Left ventricle myocardium inferior (tissue), 1 donor: ENCODE measurements at regions not wholly inside any gene's neighbourhood (a gene's known extent, or its start where the extent isn't known, plus 50 kb on each side); places are given as distances from the start of the nearest gene placed in this dataset.

Experiments
- DNase-seq: peaks from one replicate; pipeline ENCODE4 v3.0.0-alpha.2; 2020
- H3K27ac ChIP-seq: fragments of 200-600 bp; replicated peaks from 2 replicates; pipeline ENCODE4 v1.8.0; 2021
- H3K27me3 ChIP-seq: fragments of 200-600 bp; 2 replicates; pipeline ENCODE4 v1.8.0; 2021; ENCODE audit warnings: low read depth
- H3K36me3 ChIP-seq: fragments of 200-600 bp; 2 replicates; pipeline ENCODE4 v1.8.0; 2021
- H3K4me1 ChIP-seq: fragments of 200-600 bp; 2 replicates; pipeline ENCODE4 v1.8.0; 2021
- H3K4me3 ChIP-seq: fragments of 200-600 bp; 2 replicates; pipeline ENCODE4 v1.8.0; 2021; ENCODE audit warnings: mild to moderate bottlenecking, moderate library complexity
- H3K9me3 ChIP-seq: fragments of 200-600 bp; replicated peaks from 2 replicates; pipeline ENCODE4 v1.8.0; 2021
- intact Hi-C: fragments of 100-400 bp; cut with micrococcal nuclease; formaldehyde crosslinking; loops from one replicate; pipeline ENCODE4 v1.11.0; 2022
- TF ChIP-seq, protein P1 (sequence below): fragments of 200-600 bp; IDR thresholded peaks from 2 replicates; pipeline ENCODE4 v1.8.0; 2021; ENCODE audit warnings: antibody characterized with exemption, mild to moderate bottlenecking, borderline replicate concordance
- donor health status: DM: no; HTN: yes; CAD: no; lungs with severe emphysema.

DNA sequence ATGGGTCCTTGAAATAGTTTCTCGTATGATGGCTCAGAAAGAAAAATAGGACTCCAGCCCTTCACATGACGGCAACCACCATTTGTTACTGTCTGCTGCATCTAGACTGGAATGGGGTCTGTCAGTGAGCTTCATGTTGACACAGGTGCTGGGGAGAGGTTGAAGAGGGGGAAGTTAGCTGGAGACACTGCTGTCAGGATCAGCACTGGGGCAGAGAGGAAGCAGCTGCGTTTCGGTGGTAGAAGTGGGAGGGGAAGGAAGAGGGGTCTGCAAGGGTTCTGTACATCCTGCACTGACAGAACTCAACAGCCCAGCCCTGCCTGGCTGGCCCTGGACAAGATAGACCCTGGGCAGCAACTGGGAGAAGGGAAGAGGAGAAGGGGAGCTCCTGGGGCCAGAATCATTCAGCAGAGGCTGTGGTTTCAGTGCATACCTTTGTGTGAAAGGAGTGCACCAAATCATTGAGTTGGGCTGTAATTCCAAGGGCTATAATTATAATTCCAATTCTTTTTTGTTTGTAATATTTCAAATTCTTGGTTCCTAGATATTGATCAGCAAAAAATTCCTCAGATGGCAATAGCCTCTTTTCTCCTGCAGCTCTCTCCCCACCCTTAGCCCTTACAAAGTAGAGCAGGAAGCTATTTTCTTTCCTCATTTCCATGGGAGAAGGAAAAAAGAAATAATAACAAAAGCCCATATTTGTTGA, 119.4 kb upstream of the C1GALT1C1 start:
- Histone ChIP-seq H3K4me1 (no peaks in the 10 kb centered on the region), H3K4me3 (no peak overlapping the region), H3K9me3 (no peaks in the 10 kb centered on the region), H3K36me3 (no peaks in the 10 kb centered on the region), H3K27ac (no peak overlapping the region), H3K27me3 (no peaks in the 10 kb centered on the region)
- intact Hi-C loops: no loop called here
- no peak for DNase-seq
- TF ChIP-seq, protein P1, sequence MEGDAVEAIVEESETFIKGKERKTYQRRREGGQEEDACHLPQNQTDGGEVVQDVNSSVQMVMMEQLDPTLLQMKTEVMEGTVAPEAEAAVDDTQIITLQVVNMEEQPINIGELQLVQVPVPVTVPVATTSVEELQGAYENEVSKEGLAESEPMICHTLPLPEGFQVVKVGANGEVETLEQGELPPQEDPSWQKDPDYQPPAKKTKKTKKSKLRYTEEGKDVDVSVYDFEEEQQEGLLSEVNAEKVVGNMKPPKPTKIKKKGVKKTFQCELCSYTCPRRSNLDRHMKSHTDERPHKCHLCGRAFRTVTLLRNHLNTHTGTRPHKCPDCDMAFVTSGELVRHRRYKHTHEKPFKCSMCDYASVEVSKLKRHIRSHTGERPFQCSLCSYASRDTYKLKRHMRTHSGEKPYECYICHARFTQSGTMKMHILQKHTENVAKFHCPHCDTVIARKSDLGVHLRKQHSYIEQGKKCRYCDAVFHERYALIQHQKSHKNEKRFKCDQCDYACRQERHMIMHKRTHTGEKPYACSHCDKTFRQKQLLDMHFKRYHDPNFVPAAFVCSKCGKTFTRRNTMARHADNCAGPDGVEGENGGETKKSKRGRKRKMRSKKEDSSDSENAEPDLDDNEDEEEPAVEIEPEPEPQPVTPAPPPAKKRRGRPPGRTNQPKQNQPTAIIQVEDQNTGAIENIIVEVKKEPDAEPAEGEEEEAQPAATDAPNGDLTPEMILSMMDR: no peak

DNA sequence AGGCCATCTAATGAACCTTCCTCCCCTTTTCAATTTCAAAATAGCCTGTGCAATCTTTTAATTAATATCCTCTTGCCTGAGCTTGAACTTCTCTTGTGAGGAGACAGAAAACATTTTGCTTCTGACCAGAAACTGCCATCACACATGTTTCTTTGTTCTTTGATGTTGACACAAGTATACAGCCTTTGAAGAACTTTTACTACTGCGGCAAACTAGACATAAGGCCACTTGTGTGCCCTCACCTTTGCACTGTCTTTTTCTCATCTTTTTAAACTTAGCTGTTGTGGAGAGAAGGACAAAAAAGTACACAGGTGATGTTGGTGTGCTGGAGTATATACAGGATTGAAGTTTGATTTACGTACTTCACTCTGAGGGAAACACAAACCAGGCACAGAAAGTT, 116.3 kb upstream of the C1GALT1C1 start:
- no peaks in the 10 kb centered on the region for H3K27me3 ChIP-seq
- H3K4me3 ChIP-seq: no peak overlapping the region
- H3K9me3 ChIP-seq: no peaks in the 10 kb centered on the region
- no peaks in the 10 kb centered on the region for H3K4me1 ChIP-seq
- H3K36me3 ChIP-seq: no peaks in the 10 kb centered on the region
- DNase-seq: no peak
- intact Hi-C loops: no loop called here
- no peak overlapping the region for H3K27ac ChIP-seq
- TF ChIP-seq, protein P1: no peak

DNA sequence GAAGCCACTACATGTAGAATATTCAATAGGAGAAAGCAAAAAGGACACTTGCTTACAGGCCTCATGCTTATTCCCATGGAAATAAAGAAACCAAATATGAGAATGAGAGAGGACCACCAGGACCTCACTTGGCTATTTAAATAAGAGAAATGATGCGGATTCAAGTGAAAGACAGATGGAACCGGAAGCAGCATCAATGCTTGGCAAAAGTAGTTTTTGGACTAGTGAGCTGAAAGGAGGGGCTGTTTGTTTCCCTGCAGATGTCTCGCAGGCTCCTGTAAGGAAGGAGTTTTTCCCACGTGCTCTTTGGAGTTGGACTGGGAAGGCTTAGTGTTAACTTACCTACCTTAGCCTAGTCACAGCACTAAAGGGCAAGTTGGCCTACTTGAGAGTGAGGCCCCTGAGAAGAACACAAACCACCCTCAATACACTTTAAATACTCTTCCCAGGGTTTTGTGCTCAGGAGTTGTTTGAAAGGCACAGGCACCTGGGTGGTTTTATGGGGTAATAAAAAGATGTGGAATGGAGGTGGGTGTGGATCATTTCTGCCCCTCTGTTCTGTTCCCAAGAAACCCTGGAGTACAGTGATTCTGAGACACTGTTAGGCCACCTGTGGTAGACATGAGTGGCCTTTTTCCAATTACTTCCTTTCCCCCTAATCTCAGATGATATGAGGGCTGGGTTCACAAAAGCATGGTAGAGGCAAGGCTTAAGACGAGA, 113.3 kb upstream of the C1GALT1C1 start:
- intact Hi-C loops: no loop called here
- no peaks in the 10 kb centered on the region for H3K36me3 ChIP-seq
- TF ChIP-seq, protein P1: no peak
- no peak overlapping the region for H3K4me3 ChIP-seq
- DNase-seq: no peak
- no peaks in the 10 kb centered on the region for H3K4me1 ChIP-seq
- H3K9me3 ChIP-seq: no peaks in the 10 kb centered on the region
- no peaks in the 10 kb centered on the region for H3K27me3 ChIP-seq
- H3K27ac ChIP-seq: no peak overlapping the region

DNA sequence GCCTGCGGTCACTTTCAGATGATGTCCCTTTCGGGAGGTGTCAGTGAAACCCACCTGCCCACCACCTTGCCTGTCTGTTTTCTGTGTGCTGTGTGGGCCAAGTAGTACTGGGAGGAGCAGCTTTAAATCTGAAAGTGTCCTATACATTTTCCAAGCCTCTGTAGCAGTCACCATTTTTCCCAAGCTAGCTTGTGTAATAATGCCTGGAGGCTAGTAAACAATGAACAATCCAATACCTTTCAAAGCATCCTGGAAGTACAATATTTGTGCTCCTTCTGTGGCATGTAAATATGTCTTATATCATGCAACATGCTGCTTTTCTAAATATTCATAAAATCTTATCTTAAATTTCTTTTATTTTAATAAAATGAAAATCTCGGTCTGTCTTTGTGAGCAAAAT, 111.6 kb upstream of the C1GALT1C1 start:
- Histone ChIP-seq H3K27ac (no peak overlapping the region), H3K4me3 (no peak overlapping the region), H3K27me3 (no peaks in the 10 kb centered on the region), H3K9me3 (no peaks in the 10 kb centered on the region), H3K36me3 (no peaks in the 10 kb centered on the region), H3K4me1 (no peaks in the 10 kb centered on the region)
- intact Hi-C loops: no loop called here
- TF ChIP-seq, protein P1: no peak
- no peak for DNase-seq

DNA sequence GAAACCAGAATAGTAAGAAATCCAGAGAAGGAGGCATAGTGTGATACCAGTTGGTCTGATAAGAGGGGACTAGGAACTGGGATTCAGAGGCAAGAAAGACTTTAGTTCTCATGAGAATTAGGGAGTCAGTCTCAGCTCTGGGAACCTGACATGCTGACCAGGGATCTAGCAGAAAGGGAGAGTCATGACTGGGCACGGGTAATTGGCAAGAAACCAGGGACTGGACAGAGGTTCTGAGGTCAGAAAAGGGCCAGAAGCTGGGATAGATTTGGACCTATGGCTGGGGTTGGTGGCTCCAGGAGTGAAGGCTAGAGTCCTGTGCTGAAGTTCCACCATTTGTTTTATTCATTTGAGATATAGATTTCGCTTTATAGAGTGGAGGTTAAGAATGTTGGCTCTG, 110.2 kb upstream of the C1GALT1C1 start:
- no peak for DNase-seq
- H3K4me3 ChIP-seq: no peak overlapping the region
- TF ChIP-seq, protein P1: no peak
- no peaks in the 10 kb centered on the region for H3K4me1 ChIP-seq
- H3K36me3 ChIP-seq: no peaks in the 10 kb centered on the region
- intact Hi-C loops: no loop called here
- no peak overlapping the region for H3K27ac ChIP-seq
- H3K27me3 ChIP-seq: no peaks in the 10 kb centered on the region
- H3K9me3 ChIP-seq: no peaks in the 10 kb centered on the region
